GM12874 (cell line): ENCODE measurements at regions not wholly inside any gene's neighbourhood (a gene's known extent, or its start where the extent isn't known, plus 50 kb on each side); places are given as distances from the start of the nearest gene placed in this dataset.

ENCODE experiments used
- TF ChIP-seq, protein P1 (sequence below): IDR thresholded peaks from 2 replicates; pipeline ENCODE4 v1.5.1; 2011; ENCODE audit warnings: low read depth, mild to moderate bottlenecking, control low read depth, low read length, moderate library complexity; ENCODE audit not compliant: insufficient read depth

DNA sequence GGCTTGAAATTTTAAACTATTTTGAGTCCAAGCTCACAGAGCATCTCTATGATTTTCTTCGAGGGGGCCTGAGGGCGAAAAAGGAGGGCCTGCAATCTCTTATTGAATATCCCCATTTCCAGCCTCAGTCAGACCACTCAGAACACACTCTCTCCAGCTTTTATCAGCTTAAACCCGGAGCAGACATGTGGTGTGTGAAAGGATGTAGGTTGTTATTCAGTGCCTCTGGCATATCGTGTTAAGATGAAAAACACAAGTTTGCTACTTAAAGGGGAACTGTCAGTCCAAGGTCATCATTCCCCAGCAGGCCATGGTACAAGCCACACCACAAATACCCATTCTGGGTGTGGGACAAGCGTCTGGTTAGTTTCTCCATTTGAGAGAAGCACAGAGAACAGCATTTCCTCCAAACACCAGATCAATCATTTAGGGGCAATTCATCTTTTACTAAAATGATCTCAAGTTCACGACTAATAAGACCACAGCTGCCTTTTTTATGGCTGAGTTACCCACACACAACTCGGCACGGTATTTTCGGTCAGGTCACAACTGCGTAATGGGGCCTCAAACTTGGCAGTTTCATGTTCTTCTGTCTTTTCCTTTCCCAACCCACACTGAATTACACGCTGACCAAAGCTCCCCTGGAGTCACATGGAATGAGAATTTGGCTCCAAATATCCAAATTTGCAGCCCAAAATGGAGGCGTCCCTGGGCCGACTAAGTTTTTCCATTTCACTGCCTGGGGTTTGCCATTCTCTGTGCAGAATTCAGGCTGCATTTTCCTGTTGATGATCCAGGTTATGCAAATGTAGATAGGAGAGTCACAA, 188.4 kb downstream of the SEM1 start:
- TF ChIP-seq, protein P1, sequence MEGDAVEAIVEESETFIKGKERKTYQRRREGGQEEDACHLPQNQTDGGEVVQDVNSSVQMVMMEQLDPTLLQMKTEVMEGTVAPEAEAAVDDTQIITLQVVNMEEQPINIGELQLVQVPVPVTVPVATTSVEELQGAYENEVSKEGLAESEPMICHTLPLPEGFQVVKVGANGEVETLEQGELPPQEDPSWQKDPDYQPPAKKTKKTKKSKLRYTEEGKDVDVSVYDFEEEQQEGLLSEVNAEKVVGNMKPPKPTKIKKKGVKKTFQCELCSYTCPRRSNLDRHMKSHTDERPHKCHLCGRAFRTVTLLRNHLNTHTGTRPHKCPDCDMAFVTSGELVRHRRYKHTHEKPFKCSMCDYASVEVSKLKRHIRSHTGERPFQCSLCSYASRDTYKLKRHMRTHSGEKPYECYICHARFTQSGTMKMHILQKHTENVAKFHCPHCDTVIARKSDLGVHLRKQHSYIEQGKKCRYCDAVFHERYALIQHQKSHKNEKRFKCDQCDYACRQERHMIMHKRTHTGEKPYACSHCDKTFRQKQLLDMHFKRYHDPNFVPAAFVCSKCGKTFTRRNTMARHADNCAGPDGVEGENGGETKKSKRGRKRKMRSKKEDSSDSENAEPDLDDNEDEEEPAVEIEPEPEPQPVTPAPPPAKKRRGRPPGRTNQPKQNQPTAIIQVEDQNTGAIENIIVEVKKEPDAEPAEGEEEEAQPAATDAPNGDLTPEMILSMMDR = no peak

DNA sequence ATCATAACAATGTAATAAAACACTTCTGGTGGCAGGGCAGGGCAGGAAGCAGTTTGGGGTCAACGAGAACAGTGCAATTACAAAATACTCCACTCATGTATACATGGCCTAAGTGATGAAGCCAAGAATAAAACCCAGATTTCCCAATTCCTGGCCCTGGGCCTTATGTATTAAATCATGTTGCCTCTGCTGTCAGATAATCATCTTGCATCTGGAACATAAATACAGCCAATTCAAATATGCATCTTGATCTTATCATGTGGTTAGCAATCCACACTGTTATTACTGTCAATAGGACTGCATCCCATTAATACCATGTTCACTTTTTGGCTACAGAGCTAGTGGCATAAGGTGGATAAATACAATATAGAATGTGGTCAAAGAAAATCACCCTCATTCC, 186.5 kb upstream of the SLC25A13 start:
- TF ChIP-seq, protein P1 = no peak

DNA sequence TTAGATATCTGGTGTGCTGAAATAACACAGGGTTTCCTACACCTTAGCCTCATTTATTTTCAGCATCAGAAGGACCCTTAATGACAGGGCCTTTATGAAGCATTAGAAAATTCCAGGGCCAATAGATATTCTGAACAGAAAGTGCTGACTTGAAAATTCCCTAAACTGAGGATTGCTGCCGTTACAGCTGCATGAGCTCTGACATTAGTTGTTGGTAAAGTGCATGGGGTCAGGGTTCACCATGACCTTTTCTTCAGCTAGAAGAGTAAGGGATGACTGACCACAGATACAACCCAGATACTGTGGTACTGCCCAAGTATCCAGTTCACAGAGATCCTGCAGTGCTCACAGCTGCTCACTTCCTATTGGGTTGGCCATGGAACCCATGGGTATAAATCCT, 181.7 kb upstream of the SLC25A13 start:
- TF ChIP-seq, protein P1 = no peak

DNA sequence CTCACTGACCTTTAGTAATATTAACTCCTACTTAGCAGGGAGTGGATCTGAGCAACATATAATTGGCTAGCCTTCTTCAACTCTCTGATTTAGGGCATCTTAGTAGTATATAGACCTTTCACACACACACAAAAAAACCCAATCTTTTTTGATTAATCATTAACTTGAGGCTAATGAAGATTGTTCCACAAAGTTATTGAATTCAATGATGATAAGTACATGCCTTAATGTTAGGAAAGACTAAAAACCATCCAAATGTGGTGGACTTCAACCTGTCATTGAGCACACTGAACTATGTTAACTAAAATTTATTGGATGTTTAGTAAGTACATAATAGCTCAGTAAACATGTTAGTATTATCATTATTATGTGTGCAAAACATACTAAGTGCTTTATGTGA, 179.4 kb upstream of the SLC25A13 start:
- TF ChIP-seq, protein P1 = no peak

DNA sequence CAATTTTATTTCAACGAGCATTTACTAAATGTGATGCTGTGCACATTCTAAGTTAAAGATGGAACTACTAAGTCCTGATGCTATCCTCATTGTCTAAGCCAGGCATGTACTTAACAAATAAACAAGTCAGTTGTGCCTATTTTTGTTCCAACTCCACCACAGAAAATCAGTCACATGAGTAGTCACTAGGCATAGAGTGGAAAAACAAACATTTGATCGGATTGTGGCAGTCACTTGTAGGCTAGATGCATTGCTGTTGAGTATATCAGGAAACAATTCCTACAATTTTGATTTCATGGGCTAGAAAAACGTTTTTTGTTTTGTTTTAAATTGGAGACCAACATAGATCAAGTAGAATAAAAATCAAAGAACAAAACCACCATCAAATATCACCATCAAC, 177.6 kb upstream of the SLC25A13 start:
- TF ChIP-seq, protein P1 = no peak

DNA sequence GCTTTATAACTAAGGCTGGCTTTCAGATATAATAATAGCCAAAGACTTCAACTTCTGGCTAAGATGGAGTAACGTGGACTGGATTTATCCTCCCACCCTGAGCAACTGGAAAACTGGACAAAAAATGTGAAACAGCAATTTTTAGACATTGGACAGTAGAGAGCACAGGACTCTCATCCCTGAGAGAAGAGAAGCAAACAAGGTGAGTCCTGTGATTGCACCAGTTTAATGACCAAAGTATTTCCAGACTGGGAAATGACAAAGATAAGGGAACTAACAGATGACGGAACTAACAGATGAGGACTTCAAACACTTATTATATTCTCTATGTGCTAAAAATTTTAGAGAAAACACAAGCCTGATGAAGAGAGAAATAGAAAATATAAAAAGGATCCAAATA, 175.7 kb upstream of the SLC25A13 start:
- TF ChIP-seq, protein P1 = no peak

DNA sequence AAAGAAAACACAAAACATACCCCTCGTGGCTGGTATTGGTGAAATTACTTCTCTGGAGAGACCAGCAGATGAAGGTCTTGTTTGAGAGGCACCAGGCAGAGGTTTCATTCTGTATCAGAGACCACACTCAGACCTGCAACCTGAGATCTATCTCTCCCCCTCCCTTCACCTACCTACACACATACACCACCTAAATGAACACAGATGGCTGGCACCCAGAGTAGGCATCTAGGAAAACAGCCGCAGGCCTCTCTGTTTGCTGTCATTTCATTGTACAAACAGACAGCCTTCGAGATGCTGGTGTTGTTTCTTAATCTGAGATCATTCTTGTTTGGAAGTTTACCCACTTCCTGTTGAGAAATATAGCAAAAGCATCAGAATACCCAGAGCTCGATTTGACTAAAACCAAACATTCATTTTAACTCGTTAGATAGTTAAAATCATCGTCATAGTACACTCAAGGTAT, 173.9 kb upstream of the SLC25A13 start:
- TF ChIP-seq, protein P1 = no peak
